Lung microvascular endothelial cell (primary cell): ENCODE measurements at regions not wholly inside any gene's neighbourhood (a gene's known extent, or its start where the extent isn't known, plus 50 kb on each side); places are given as distances from the start of the nearest gene placed in this dataset.

Experiments used
- DNase-seq, 2 donors: peaks; one replicate each; pipeline versions ENCODE4 v3.0.0 to v3.0.0-alpha.2; 2010; ENCODE audit warnings: low read depth in 2 of 2

DNA sequence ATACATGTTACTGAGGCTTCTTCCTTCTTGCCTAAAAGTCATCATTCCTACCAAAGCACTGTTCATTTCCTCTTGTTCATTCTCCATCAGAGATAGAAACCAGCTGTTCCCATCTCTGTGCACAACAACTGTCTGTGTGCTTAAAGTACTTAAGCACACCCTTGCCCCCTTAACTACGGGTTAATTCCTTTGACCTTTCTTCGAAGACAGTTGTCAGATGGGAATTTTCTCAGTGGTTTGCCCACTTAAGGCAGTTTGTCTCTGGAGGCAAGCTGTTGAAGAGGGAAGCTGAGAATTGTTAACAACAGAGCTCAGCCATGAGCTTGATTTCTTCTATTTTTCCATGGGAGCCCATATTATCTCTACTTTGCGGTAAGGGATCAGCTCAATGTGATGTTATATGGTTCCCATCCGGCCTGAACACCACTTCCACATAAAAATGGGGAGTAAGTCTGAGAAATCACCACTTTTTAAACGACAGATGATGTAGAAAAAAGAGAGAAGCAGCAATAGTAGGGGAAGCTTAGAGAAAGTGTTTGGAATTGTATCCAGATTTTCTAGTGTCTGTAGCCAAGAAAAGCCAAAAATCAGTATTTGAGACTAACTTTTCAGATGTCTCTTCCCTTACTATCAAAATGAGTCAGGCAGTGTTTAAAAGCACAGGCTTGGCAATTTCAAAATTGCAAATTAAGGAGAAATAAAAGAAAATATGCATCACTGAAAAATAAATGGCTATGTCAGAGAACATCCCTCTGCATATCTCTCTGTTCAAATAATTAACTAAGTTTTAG, 194.4 kb downstream of the SLIT2 start:
- no peak for DNase-seq

GRCh38 chr4:20447103-20447502, 195.4 kb downstream of the SLIT2 start:
- DNase-seq: peak in 1 of 2 donors; percentile 53

DNA sequence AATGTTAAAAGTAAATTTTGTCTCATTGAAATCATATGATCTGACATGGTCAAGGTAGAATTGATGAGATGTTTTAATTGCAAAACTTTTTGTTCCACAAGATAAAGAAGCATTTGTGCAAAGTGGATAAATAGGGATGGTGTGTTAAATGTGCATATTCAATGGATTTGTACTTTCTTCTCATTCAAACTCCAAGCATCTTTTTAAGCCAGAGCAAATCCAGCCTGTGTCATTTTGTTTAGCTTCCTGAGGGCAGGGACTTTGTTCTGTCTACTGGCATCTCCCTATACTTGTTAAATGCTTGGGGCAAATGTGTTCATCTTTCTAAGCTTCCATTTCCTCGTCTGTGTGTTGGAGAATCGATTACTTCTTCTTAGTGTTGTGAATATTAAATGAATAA, 200.3 kb downstream of the SLIT2 start:
- DNase-seq: no peak

GRCh38 chr4:20454515-20454914, 202.8 kb downstream of the SLIT2 start:
- DNase-seq: no peak

- DNase-seq: peak in 1 of 2 donors; percentile 73
Observed at GRCh38 chr4:20456407-20456806, 204.7 kb downstream of the SLIT2 start.

- peak in 1 of 2 donors; percentile 66 for DNase-seq
Observed at GRCh38 chr4:20462426-20463175, 210.9 kb downstream of the SLIT2 start.

DNA sequence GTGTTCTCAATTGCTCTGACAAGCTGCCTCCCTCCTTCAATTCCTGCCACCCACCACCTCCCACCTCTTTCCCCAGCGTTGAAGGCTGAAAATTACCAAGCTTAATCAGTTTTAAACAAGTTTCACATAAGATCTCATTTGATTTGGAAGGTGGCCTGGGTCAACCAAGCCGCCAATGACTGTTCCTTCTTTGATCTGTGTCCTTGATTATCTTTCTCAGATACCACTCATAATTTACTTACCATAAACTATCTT, 211.4 kb downstream of the SLIT2 start:
- no peak for DNase-seq

- peak in 1 of 2 donors; percentile 68 for DNase-seq
Observed at GRCh38 chr4:20464381-20464780, 212.7 kb downstream of the SLIT2 start.

DNA sequence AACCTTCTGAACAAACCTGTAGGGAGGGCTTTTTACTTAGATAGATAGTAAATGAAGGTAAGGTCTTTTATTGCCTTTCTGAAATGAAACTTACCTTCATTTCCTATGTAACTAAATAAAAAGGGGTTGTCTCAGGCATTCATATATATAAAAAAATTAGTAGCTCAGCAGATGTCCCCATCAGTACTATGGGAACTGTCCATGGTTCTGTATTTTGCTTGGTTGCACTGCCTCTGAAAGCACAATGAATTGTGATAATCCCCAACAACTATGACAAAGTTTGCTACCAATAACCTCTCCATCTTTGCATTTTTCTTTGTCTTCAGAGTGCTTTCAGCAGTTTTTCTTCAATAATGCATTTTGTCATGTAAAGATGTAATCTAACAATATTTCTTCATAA, 222.4 kb downstream of the SLIT2 start:
- DNase-seq: peak; percentile 15 to 45

GRCh38 chr4:20478412-20478811, 221.8 kb upstream of the PACRGL start:
- no peak for DNase-seq

- DNase-seq: no peak
Observed at GRCh38 chr4:20480165-20480947, 219.9 kb upstream of the PACRGL start.

DNA sequence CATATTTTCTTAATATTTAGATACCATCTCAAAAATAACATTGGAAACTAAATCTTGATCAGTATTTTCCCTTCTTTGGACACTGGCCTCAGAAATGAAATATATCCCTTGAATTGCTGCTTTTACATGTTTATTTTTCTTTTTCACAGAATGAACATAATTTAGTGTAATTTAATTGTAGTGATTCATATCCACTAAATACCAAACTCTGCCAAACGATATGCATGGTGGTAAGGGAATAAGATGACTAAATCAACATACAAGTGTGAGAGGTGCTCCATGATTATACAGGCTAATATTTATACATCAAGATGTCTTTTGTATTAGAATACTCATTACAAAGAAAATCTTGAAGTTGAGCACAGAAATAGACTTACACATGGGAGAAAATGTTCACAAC, 216.8 kb upstream of the PACRGL start:
- DNase-seq: no peak

DNA sequence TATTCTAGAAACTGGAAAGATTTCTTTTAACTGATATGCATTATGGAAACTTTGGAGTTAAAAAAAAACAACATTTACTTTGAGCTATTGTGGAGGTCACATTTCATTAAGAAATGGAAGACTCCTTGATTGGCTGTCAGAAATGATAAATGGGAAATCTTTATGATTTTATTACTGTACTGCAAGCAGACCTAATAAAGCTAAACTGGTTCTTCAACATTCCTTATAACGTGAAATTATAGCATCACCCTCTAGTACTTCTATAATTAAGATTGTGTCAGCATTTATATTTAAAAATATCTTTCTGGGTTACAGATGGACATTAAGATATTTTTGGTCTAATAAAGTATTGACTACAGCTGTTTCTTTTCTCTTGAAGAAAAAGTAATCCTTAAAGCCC, 213.8 kb upstream of the PACRGL start:
- DNase-seq: no peak

DNA sequence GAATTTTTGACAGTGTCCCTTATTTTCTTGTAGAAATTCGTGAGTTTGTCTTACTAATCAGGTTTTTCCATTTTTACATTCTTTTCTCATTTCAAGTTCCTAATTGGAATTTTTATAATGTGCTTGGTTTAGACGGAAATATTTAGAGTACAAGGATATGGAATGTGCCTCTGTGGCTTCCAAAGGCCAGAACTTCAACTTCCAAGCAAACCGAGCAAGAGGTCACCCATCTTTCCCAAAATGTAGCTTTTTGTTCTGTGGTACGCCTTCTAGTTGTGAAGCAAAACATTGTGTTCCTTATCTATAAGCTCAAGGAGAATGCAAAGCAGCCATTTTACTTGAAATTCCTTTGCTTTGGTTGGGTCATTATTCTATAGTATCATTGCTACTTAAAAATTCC, 212.8 kb upstream of the PACRGL start:
- no peak for DNase-seq

DNA sequence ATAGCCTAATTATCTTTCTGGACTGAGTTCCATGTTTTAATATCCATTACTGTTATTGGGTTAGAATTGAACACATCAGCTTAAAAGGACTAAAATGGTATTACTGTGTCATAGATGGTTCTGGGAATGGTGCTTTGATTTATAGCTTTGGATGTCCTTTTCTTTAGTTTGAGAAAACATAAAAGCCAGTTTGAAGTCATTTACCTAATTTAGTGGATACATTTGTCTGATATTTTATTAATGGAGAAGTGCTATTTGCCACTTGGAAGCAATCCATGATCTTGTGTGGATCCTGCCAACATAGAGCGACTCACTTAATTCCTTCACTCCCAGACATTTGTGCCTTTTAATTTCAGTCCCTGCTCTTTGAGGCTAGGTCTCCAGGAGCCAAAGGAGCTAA, 212.4 kb upstream of the PACRGL start:
- DNase-seq: peak in 1 of 2 donors; percentile 13

GRCh38 chr4:20490734-20491133, 209.5 kb upstream of the PACRGL start:
- peak in 1 of 2 donors; percentile 2 for DNase-seq

DNA sequence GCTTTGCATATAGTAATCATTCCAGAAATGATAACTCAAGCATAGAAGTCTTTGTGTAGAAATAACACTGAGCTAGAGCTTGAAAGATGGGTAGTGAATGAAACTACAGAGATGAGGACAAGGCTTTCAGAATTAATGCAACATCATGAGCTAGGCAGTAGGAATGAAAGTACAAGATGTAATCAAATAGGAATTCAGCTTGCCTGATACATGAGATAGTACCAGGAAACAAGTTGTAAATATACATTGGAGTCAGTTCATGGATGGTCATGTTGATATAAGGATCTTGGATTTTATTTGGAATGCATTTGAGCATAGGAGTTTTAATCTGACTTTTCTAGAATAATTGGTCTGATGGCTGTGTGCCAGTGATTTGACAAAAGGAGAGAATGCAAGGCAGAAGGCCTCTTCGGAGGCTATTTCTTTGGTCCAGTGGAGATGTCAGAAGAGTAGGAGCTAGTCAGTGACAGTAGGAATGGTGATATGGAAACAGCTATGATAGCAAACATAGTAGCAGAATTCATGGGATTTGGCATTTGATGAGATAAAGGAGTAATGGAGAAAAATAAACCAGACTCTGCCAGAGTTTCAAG, 206.4 kb upstream of the PACRGL start:
- DNase-seq: peak in 1 of 2 donors; percentile 10

DNA sequence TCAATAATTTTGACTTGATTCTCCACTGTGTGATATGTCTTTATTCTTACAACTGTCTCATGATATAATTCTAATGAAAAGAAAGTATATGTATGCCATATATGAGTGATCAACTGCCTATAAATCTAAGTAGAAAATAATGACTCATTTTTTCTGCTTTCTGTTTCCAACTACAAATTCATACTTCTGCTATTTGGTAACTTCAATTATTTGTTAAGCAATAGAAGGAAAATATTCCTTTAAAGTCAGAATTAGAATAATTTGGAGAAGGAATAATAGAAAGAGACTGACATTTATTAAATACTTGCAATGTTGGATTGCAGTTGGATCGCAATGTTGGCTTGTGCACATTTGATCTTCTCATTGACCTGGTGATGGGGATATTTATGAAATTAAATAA, 204.2 kb upstream of the PACRGL start:
- no peak for DNase-seq

DNA sequence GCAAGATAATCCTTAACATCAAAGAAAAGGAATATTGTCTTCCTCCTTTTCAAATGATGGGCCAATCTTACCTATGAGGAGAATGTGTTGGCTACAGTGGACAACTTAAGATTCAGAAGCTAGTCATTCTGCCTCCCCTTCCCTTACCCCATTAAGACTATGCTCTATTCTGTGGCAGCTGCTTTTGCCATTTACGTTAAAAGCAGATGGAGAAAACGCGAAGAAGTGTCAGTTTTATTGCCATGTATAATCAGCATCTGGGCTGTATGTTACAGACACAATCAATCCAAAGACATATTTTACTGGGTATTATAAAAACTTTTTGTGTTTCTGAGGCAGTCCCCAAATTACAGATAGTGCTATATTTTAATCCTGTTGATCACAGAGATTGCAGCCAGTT, 196.1 kb upstream of the PACRGL start:
- no peak for DNase-seq

GRCh38 chr4:20505927-20506326, 194.3 kb upstream of the PACRGL start:
- DNase-seq: no peak

DNA sequence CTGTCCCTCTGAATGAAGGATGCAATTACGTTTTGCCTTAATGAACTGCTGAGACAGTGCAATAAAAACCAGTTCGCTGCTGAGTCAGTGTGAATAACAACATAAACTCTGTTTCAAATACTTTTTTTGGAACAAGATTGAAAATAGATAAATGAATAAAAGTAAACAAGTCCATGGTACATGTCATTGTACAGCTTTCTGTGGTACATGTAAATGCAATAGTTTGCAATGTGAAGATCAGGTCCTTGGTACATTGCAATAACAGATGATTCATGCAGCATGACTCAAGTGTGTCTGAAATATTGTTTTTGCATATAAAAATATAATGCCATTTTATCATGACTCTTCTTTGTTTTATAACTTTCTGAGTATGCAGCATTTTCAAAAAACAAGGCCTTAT, 193.4 kb upstream of the PACRGL start:
- peak in 1 of 2 donors; percentile 72 for DNase-seq

GRCh38 chr4:20509315-20509714, 190.9 kb upstream of the PACRGL start:
- DNase-seq: no peak
